Activated naive CD8-positive, alpha-beta T cell treated with anti-CD3 and anti-CD28 coated beads, Interleukin-2, amount 10 ng/mL, durations not matched to agents 7 days and 5 days (primary cell): ENCODE measurements at regions not wholly inside any gene's neighbourhood (a gene's known extent, or its start where the extent isn't known, plus 50 kb on each side); places are given as distances from the start of the nearest gene placed in this dataset.

ENCODE experiments used
- ATAC-seq: fragments of 150-1000 bp; cut with Tn5 transposase; one replicate; pipeline ENCODE4 v1.10.0; 2021; ENCODE audit warnings: low read depth, moderate library complexity
- POLR2A ChIA-PET: fragments of 350-600 bp; sonication (Branson Sonifier 250); formaldehyde crosslinking; loops from one replicate; lab custom pipeline; 2021; ENCODE audit warnings: antibody characterized with exemption; lab: Charles Lee
- DNase-seq: peaks from one replicate; pipeline ENCODE4 v3.0.0; 2021
- H3K27ac Mint-ChIP-seq: one replicate; pipeline ENCODE4 v1.8.0; 2022; ENCODE audit warnings: mild to moderate bottlenecking, mixed read lengths
- H3K27me3 Mint-ChIP-seq: one replicate; pipeline ENCODE4 v1.8.0; 2022; ENCODE audit warnings: mild to moderate bottlenecking, moderate library complexity, mixed read lengths
- H3K36me3 Mint-ChIP-seq: one replicate; pipeline ENCODE4 v1.8.0; 2021; ENCODE audit warnings: mild to moderate bottlenecking, mixed read lengths
- H3K4me1 Mint-ChIP-seq: one replicate; pipeline ENCODE4 v1.8.0; 2021; ENCODE audit warnings: mixed read lengths
- H3K4me3 Mint-ChIP-seq: one replicate; pipeline ENCODE4 v1.8.0; 2022; ENCODE audit warnings: mild to moderate bottlenecking, moderate library complexity, mixed read lengths
- H3K9me3 Mint-ChIP-seq: one replicate; pipeline ENCODE4 v1.8.0; 2021; ENCODE audit warnings: mixed read lengths

- no peaks in the 10 kb centered on the region for H3K36me3 Mint-ChIP-seq
- H3K27ac Mint-ChIP-seq, result no peak overlapping the region
- DNase-seq, result no peak
- H3K4me3 Mint-ChIP-seq, result no peak overlapping the region
- no peak for ATAC-seq
- H3K4me1 Mint-ChIP-seq, result no peaks in the 10 kb centered on the region
- POLR2A ChIA-PET, result no interaction called here
- no peaks in the 10 kb centered on the region for H3K27me3 Mint-ChIP-seq
- H3K9me3 Mint-ChIP-seq, result peaks cover 3% of the 10 kb centered on the region
These were observed 567.4 kb downstream of the IQCM start for GRCh38 chr4:149248191-149248764.

- ATAC-seq, result no peak
- POLR2A ChIA-PET, result no interaction called here
- H3K4me3 Mint-ChIP-seq, result no peak overlapping the region
- no peaks in the 10 kb centered on the region for H3K4me1 Mint-ChIP-seq
- H3K27me3 Mint-ChIP-seq, result no peaks in the 10 kb centered on the region
- H3K36me3 Mint-ChIP-seq, result no peaks in the 10 kb centered on the region
- H3K9me3 Mint-ChIP-seq, result peaks cover 3% of the 10 kb centered on the region
- no peak for DNase-seq
- H3K27ac Mint-ChIP-seq, result no peak overlapping the region
These were observed 568.5 kb downstream of the IQCM start for GRCh38 chr4:149247164-149247563.

GRCh38 chr4:149245333-149245732 lies 570.3 kb downstream of the IQCM start:
- Mint-ChIP-seq H3K27ac (no peak overlapping the region), H3K9me3 (no peaks in the 10 kb centered on the region), H3K27me3 (no peaks in the 10 kb centered on the region), H3K4me3 (no peak overlapping the region), H3K36me3 (no peaks in the 10 kb centered on the region), H3K4me1 (no peaks in the 10 kb centered on the region)
- ATAC-seq (no peak), DNase-seq (no peak)
- POLR2A ChIA-PET, result no interaction called here

GRCh38 chr4:149238097-149238496 lies 577.5 kb downstream of the IQCM start:
- POLR2A ChIA-PET, result no interaction called here
- Mint-ChIP-seq H3K27me3 (no peaks in the 10 kb centered on the region), H3K9me3 (no peaks in the 10 kb centered on the region), H3K27ac (no peak overlapping the region), H3K36me3 (no peaks in the 10 kb centered on the region), H3K4me1 (no peaks in the 10 kb centered on the region), H3K4me3 (no peak overlapping the region)
- DNase-seq (no peak), ATAC-seq (no peak)

- Mint-ChIP-seq H3K27ac (no peak overlapping the region), H3K9me3 (no peaks in the 10 kb centered on the region), H3K36me3 (no peaks in the 10 kb centered on the region), H3K4me3 (no peak overlapping the region), H3K4me1 (no peaks in the 10 kb centered on the region), H3K27me3 (no peaks in the 10 kb centered on the region)
- no peak for DNase-seq
- POLR2A ChIA-PET, result no interaction called here
- ATAC-seq, result no peak
These were observed 580.8 kb downstream of the IQCM start for GRCh38 chr4:149234798-149235197.

GRCh38 chr4:149223659-149224058 lies 592.0 kb downstream of the IQCM start:
- POLR2A ChIA-PET, result no interaction called here

GRCh38 chr4:149218672-149219071 lies 597.0 kb downstream of the IQCM start:
- ATAC-seq, result no peak
- H3K9me3 Mint-ChIP-seq, result peaks cover 9% of the 10 kb centered on the region
- H3K27me3 Mint-ChIP-seq, result no peaks in the 10 kb centered on the region

More at GRCh38 chr4:149223659-149224058, 592.0 kb downstream of the IQCM start:
- Mint-ChIP-seq H3K27ac (no peak overlapping the region), H3K4me3 (no peak overlapping the region), H3K36me3 (no peaks in the 10 kb centered on the region), H3K9me3 (peaks cover 6% of the 10 kb centered on the region), H3K4me1 (no peaks in the 10 kb centered on the region), H3K27me3 (no peaks in the 10 kb centered on the region)
- DNase-seq, result no peak
- ATAC-seq, result no peak

GRCh38 chr4:149214301-149214700 lies 601.3 kb downstream of the IQCM start:
- ATAC-seq, result no peak
- POLR2A ChIA-PET, result no interaction called here
- H3K27ac Mint-ChIP-seq, result no peak overlapping the region

More at GRCh38 chr4:149218672-149219071, 597.0 kb downstream of the IQCM start:
- H3K4me1 Mint-ChIP-seq, result no peaks in the 10 kb centered on the region
- POLR2A ChIA-PET, result no interaction called here
- no peaks in the 10 kb centered on the region for H3K36me3 Mint-ChIP-seq
- DNase-seq, result no peak
- H3K4me3 Mint-ChIP-seq, result no peak overlapping the region
- no peak overlapping the region for H3K27ac Mint-ChIP-seq

GRCh38 chr4:149211876-149212275 lies 603.8 kb downstream of the IQCM start:
- H3K9me3 Mint-ChIP-seq, result no peaks in the 10 kb centered on the region

More at GRCh38 chr4:149214301-149214700, 601.3 kb downstream of the IQCM start:
- DNase-seq, result no peak
- Mint-ChIP-seq H3K4me1 (no peaks in the 10 kb centered on the region), H3K36me3 (no peaks in the 10 kb centered on the region), H3K4me3 (no peak overlapping the region), H3K27me3 (no peaks in the 10 kb centered on the region), H3K9me3 (peaks cover 3% of the 10 kb centered on the region)

GRCh38 chr4:149203256-149204001 lies 612.2 kb downstream of the IQCM start:
- ATAC-seq, result no peak
- no peaks in the 10 kb centered on the region for H3K9me3 Mint-ChIP-seq
- H3K27me3 Mint-ChIP-seq, result no peaks in the 10 kb centered on the region
- H3K27ac Mint-ChIP-seq, result no peak overlapping the region
- H3K4me1 Mint-ChIP-seq, result no peaks in the 10 kb centered on the region
- H3K36me3 Mint-ChIP-seq, result no peaks in the 10 kb centered on the region
- POLR2A ChIA-PET, result no interaction called here
- H3K4me3 Mint-ChIP-seq, result no peak overlapping the region
- DNase-seq, result no peak

More at GRCh38 chr4:149211876-149212275, 603.8 kb downstream of the IQCM start:
- no peaks in the 10 kb centered on the region for H3K4me1 Mint-ChIP-seq
- no peak for ATAC-seq
- no peaks in the 10 kb centered on the region for H3K27me3 Mint-ChIP-seq
- no peak overlapping the region for H3K4me3 Mint-ChIP-seq
- DNase-seq, result no peak
- no peak overlapping the region for H3K27ac Mint-ChIP-seq
- POLR2A ChIA-PET, result no interaction called here
- no peaks in the 10 kb centered on the region for H3K36me3 Mint-ChIP-seq

- DNase-seq, result no peak
- no peak overlapping the region for H3K27ac Mint-ChIP-seq
- H3K4me3 Mint-ChIP-seq, result no peak overlapping the region
- no peaks in the 10 kb centered on the region for H3K27me3 Mint-ChIP-seq
- H3K36me3 Mint-ChIP-seq, result no peaks in the 10 kb centered on the region
- POLR2A ChIA-PET, result no interaction called here
- no peak for ATAC-seq
- no peaks in the 10 kb centered on the region for H3K4me1 Mint-ChIP-seq
- no peaks in the 10 kb centered on the region for H3K9me3 Mint-ChIP-seq
These were observed 613.5 kb downstream of the IQCM start for GRCh38 chr4:149202117-149202516.

- Mint-ChIP-seq H3K4me1 (no peaks in the 10 kb centered on the region), H3K36me3 (no peaks in the 10 kb centered on the region), H3K27ac (no peak overlapping the region), H3K4me3 (no peak overlapping the region), H3K27me3 (no peaks in the 10 kb centered on the region), H3K9me3 (no peaks in the 10 kb centered on the region)
- DNase-seq (no peak), ATAC-seq (no peak)
- POLR2A ChIA-PET, result no interaction called here
These were observed 616.0 kb downstream of the IQCM start for GRCh38 chr4:149199594-149199993.

- Mint-ChIP-seq H3K9me3 (no peaks in the 10 kb centered on the region), H3K4me1 (no peaks in the 10 kb centered on the region), H3K27ac (no peak overlapping the region), H3K4me3 (no peak overlapping the region), H3K36me3 (no peaks in the 10 kb centered on the region), H3K27me3 (no peaks in the 10 kb centered on the region)
- POLR2A ChIA-PET, result no interaction called here
- no peak for DNase-seq
- no peak for ATAC-seq
These were observed 621.6 kb downstream of the IQCM start for GRCh38 chr4:149194061-149194460.

GRCh38 chr4:149187726-149188125 lies 627.9 kb downstream of the IQCM start:
- Mint-ChIP-seq H3K4me3 (no peak overlapping the region), H3K9me3 (no peaks in the 10 kb centered on the region), H3K4me1 (no peaks in the 10 kb centered on the region), H3K27me3 (no peaks in the 10 kb centered on the region), H3K36me3 (no peaks in the 10 kb centered on the region), H3K27ac (no peak overlapping the region)
- POLR2A ChIA-PET, result no interaction called here
- ATAC-seq, result no peak
- DNase-seq, result no peak
